ENCODE measurements at regions not wholly inside any gene's neighbourhood (a gene's known extent, or its start where the extent isn't known, plus 50 kb on each side); places are given as distances from the start of the nearest gene placed in this dataset.
A peak's percentile ranks its signal among the peaks of the same experiment; 100 is the strongest.

DNA sequence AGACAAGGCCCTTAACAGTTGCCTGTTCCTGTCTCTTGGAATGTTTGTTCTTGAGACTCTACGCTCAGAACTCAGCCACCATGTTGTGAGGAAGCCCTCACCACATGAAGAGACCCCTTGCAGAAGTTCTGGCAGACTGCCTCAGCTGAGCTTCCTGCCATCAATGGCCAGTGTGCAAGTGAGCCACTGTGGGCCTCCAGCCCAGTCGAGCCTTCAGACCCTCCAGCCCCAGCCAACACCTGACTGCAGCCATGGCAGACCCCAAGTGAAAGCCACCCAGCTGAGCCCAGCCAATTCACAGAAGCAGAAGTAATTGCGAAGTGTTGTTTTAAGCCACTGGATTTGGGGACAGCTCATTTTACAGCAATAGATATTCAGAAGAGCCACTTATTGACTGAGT lies 78.3 kb downstream of the SNX5 start:
- H4K91ac ChIP-seq (replicated peaks; ENCODE audit: insufficient read length, low read length), result no peak overlapping the region
- H3K4me3 ChIP-seq (ENCODE audit: extremely low read depth in 1 of 4, insufficient read depth in 2 of 4, low read depth in 3 of 4, low read length in 4 of 4), result no peak overlapping the region
- H3K27ac ChIP-seq (ENCODE audit: low read depth, low read length), result no peak overlapping the region
- no peak overlapping the region for H2AFZ ChIP-seq (ENCODE audit: low read length)
- H2BK120ac ChIP-seq (replicated peaks; ENCODE audit: low read depth, low read length), result no peak overlapping the region
- CTCF ChIA-PET (ENCODE audit: partially characterized antibody), result interaction anchor here (0.7 kb wide), 1 partner anchor 48 kb away, joined by 3 read pairs; no protein-coding TSS in a partner anchor
- no peaks in the 10 kb centered on the region for H3K79me1 ChIP-seq (ENCODE audit: low read depth, low read length)
- H3K23me2 ChIP-seq (ENCODE audit: low read depth, low read length), result no peaks in the 10 kb centered on the region
- H3K4ac ChIP-seq (replicated peaks; ENCODE audit: insufficient read length, low read depth, low read length), result no peak overlapping the region
- no peaks in the 10 kb centered on the region; a peak in 1 of 7 replicates for H3K27me3 ChIP-seq (replicated peaks in 1 of 4; ENCODE audit: control insufficient read depth in 3 of 4, extremely low read depth in 1 of 4, insufficient read depth in 3 of 4, low read length in 3 of 4)
- no peak overlapping the region for H4K5ac ChIP-seq (ENCODE audit: insufficient read length, low read depth, low read length)
- H3K79me2 ChIP-seq (ENCODE audit: control insufficient read depth in 1 of 2, insufficient read depth in 2 of 2, low read length in 2 of 2), result no peaks in the 10 kb centered on the region
- peaks cover 15 to 17% of the 10 kb centered on the region in 2 experiments; a peak in 3 of 4 replicates for H3K9me3 ChIP-seq (ENCODE audit: insufficient read depth in 2 of 2, low read depth in 1 of 2, low read length in 1 of 2)
- H3K23ac ChIP-seq (ENCODE audit: insufficient read length), result no peak overlapping the region
- no peak overlapping the region for H3K9ac ChIP-seq (replicated peaks in 1 of 4; ENCODE audit: extremely low read depth in 1 of 4, low read depth in 3 of 4, low read length in 3 of 4)
- H2AK5ac ChIP-seq (ENCODE audit: low read depth, low read length), result no peak overlapping the region
- H2BK5ac ChIP-seq (ENCODE audit: low read depth, low read length), result no peak overlapping the region
- no peak overlapping the region for H2BK20ac ChIP-seq (ENCODE audit: low read length)
- DNase-seq (ENCODE audit: low read depth in 1 of 2, low spot score in 2 of 2) (no peak), FAIRE-seq (no peak)
- H4K8ac ChIP-seq (ENCODE audit: extremely low read depth, insufficient read depth, low read length), result no peak overlapping the region
- H3K4me2 ChIP-seq (ENCODE audit: insufficient read depth in 1 of 2, low read depth in 2 of 2, low read length in 2 of 2), result no peak overlapping the region
- POLR2A ChIA-PET (ENCODE audit: partially characterized antibody), result interaction anchor here (0.8 kb wide), 1 partner anchor 209 kb away, joined by 3 read pairs; no protein-coding TSS in a partner anchor
- 100% methylated on average over 3 of the region's 3 CpGs; no CpG with 5 or more reads in 1 of the 2 experiments for WGBS, 2 experiments (ENCODE audit: extremely low coverage in 1 of 2, insufficient coverage in 1 of 2, insufficient read length in 1 of 2, insufficient replicate concordance in 2 of 2, low coverage in 1 of 2, low lambda C conversion rate in 2 of 2, missing lambda C conversion rate in 1 of 2)
- H3K14ac ChIP-seq (ENCODE audit: insufficient read length), result no peak overlapping the region
- H3K4me1 ChIP-seq (replicated peaks in 1 of 4; ENCODE audit: control insufficient read depth in 3 of 4, insufficient read depth in 4 of 4, low read length in 3 of 4), result peaks cover 0 to 5% (median 4%) of the 10 kb centered on the region in 4 experiments; a peak in 6 of 7 replicates
- H3K36me3 ChIP-seq (ENCODE audit: control insufficient read depth in 2 of 4, insufficient read depth in 4 of 4, low read length in 3 of 4), result no peaks in the 10 kb centered on the region
- 0 out of 2 replicates have a peak, but pooled peaks have one; percentile 41 for TF ChIP-seq YY1 (IDR thresholded peaks at IDR 0.05; ENCODE audit: low read depth, low read length)
- TF ChIP-seq RFX5 (IDR thresholded peaks at IDR 0.05; ENCODE audit: borderline replicate concordance, low read depth, low read length), result no peak
- no peak for TF ChIP-seq CBX8 (IDR thresholded peaks at IDR 0.05; ENCODE audit: borderline replicate concordance, low read depth, low read length)
- TF ChIP-seq POU5F1 (IDR thresholded peaks at IDR 0.05; ENCODE audit: low read depth, low read length), result no peak
- H3K56ac ChIP-seq (replicated peaks; ENCODE audit: insufficient read length, low read depth, low read length), result no peak overlapping the region
- H3K18ac ChIP-seq (ENCODE audit: extremely low read depth, low read length), result no peak overlapping the region
- H2BK12ac ChIP-seq (ENCODE audit: low read depth, low read length), result no peak overlapping the region
- H2BK15ac ChIP-seq (ENCODE audit: low read length), result no peak overlapping the region
- H4K20me1 ChIP-seq (replicated peaks in 1 of 2; ENCODE audit: control insufficient read depth in 1 of 2, insufficient read depth in 2 of 2, low read length in 2 of 2), result no peaks in the 10 kb centered on the region

Data from H1 (cell line).